Thyroid gland (tissue), 4 donors: ENCODE measurements at regions not wholly inside any gene's neighbourhood (a gene's known extent, or its start where the extent isn't known, plus 50 kb on each side); places are given as distances from the start of the nearest gene placed in this dataset.

ENCODE experiments used
- POLR2A ChIP-seq, 2 donors: fragments of 450-650 bp; IDR thresholded peaks; one replicate each; pipeline ENCODE4 v1.6.1; 2017; ENCODE audit warnings: antibody characterized with exemption in 2 of 2, mild to moderate bottlenecking in 2 of 2, moderate library complexity in 1 of 2
- TF ChIP-seq, protein P1 (sequence below), 6 experiments: fragments of 200-600 bp in 3 of 6; fragments of 450-650 bp in 3 of 6; sonication (generic) in 3 of 6; IDR thresholded peaks; one replicate each; pipeline ENCODE4 v1.5.1; 2016 to 2019; ENCODE audit warnings: antibody characterized with exemption in 6 of 6, mild to moderate bottlenecking in 2 of 6, inconsistent platforms in 1 of 6, moderate library complexity in 1 of 6

DNA sequence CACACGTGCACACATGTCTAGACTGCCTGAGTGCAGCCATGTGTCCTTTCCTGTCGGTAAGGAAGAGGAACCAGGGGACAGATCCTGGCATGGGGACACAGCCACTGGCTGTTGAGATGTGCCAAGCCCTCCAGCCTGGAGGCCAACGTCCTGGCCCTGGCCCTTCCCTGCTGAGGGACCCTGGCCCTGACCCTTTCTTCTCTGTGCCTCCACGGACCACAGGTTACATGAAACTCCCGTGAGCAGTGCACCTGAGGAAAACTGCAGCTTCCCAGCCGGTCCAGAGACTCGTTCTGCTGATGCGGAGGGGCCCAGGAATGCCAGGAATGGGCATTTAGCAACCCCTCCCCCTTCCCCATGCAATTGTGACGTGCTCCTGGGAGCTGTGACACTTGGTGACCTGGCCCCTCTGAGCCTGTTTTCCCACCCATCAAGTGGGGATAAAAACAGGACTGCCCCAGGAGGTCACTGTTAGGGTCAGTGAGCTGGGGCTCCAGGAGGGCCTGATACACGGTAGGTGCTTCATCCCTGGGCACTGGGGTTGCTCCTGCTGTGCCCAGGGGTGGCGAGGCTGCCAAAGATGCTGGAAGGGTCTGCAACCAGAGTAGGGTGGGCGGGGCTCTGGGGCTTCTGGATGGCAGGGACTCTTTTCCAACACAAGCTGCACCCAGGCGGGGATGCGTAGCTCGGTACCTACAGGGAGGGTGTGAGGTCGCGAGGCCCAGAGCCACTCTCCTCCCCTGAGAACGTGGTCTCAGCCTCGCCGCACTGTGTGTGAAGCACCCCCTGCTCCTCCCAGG lies 151.5 kb downstream of the C9orf50 start:
- TF ChIP-seq, protein P1, sequence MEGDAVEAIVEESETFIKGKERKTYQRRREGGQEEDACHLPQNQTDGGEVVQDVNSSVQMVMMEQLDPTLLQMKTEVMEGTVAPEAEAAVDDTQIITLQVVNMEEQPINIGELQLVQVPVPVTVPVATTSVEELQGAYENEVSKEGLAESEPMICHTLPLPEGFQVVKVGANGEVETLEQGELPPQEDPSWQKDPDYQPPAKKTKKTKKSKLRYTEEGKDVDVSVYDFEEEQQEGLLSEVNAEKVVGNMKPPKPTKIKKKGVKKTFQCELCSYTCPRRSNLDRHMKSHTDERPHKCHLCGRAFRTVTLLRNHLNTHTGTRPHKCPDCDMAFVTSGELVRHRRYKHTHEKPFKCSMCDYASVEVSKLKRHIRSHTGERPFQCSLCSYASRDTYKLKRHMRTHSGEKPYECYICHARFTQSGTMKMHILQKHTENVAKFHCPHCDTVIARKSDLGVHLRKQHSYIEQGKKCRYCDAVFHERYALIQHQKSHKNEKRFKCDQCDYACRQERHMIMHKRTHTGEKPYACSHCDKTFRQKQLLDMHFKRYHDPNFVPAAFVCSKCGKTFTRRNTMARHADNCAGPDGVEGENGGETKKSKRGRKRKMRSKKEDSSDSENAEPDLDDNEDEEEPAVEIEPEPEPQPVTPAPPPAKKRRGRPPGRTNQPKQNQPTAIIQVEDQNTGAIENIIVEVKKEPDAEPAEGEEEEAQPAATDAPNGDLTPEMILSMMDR (IDR thresholded peaks at IDR 0.05), result no peak
- TF ChIP-seq POLR2A (IDR thresholded peaks at IDR 0.05), result no peak
